Lung (tissue), 11 donors: ENCODE measurements at regions not wholly inside any gene's neighbourhood (a gene's known extent, or its start where the extent isn't known, plus 50 kb on each side); places are given as distances from the start of the nearest gene placed in this dataset.

Source experiments
- ATAC-seq: fragments of 200-7000 bp; cut with Tn5 transposase; one replicate; pipeline ENCODE4 v1.9.1; 2020; ENCODE audit warnings: moderate number of reproducible peaks; ENCODE audit not compliant: insufficient read depth, low FRiP score
- DNase-seq, 3 donors: peaks; one replicate each; pipeline ENCODE4 v3.0.0-alpha.2; 2013 to 2017
- H3K27ac ChIP-seq, 2 donors: one replicate each; pipeline ENCODE4 v1.5.1; 2013; ENCODE audit warnings: mild to moderate bottlenecking in 2 of 2, moderate library complexity in 2 of 2, control low read depth in 1 of 2, inconsistent platforms in 1 of 2, low read depth in 1 of 2, low read length in 1 of 2
- H3K27me3 ChIP-seq, 3 donors: one replicate each; pipeline ENCODE4 v1.5.1; 2013; ENCODE audit warnings: low read length in 2 of 3; ENCODE audit not compliant: control insufficient read depth in 3 of 3, insufficient read depth in 3 of 3
- H3K36me3 ChIP-seq, 4 donors: one replicate each; pipeline ENCODE4 v1.5.1; 2013; ENCODE audit warnings: low read length in 4 of 4, mild to moderate bottlenecking in 1 of 4, moderate library complexity in 1 of 4; ENCODE audit not compliant: control insufficient read depth in 4 of 4, insufficient read depth in 4 of 4
- H3K4me1 ChIP-seq, 5 donors: one replicate each; pipeline ENCODE4 v1.5.1; 2013; ENCODE audit warnings: low read length in 5 of 5, mild to moderate bottlenecking in 2 of 5, moderate library complexity in 1 of 5; ENCODE audit not compliant: control insufficient read depth in 5 of 5, insufficient read depth in 5 of 5
- H3K4me3 ChIP-seq: one replicate; pipeline ENCODE4 v1.5.1; 2013; ENCODE audit warnings: mild to moderate bottlenecking, control low read depth, moderate library complexity
- H3K9ac ChIP-seq, 2 donors: one replicate each; pipeline ENCODE4 v1.5.1; 2013; ENCODE audit warnings: low read length in 2 of 2, control low read depth in 1 of 2; ENCODE audit not compliant: insufficient read depth in 1 of 2
- H3K9me3 ChIP-seq, 4 donors: one replicate each; pipeline ENCODE4 v1.5.1; 2013; ENCODE audit warnings: low read length in 3 of 4, mild to moderate bottlenecking in 1 of 4, moderate library complexity in 1 of 4; ENCODE audit not compliant: control insufficient read depth in 4 of 4, insufficient read depth in 3 of 4
- CTCF ChIP-seq: IDR thresholded peaks from 2 replicates; pipeline ENCODE4 v1.5.1; 2012; ENCODE audit warnings: mild to moderate bottlenecking; ENCODE audit errors: control extremely low read depth, extremely low read depth
- WGBS, 2 donors: extraction: QIAGEN DNeasy Blood & Tissue Kit; methylation state at CpG; one replicate each; pipeline ENCODE4 v1.1.7; 2013; 5-methylcytosine and 5-hydroxymethylcytosine counted together
- donor health status: control.
- donor health status: control.
- donor health status: Bipolar disorder and iron deficiency.
- donor health status: healthy.
- donor health status: DM: yes; HTN: yes; CAD: no.

GRCh38 chr4:176843710-176844109 is 51.0 kb upstream of the VEGFC start:
- Histone ChIP-seq H3K4me1 (peaks cover 0 to 2% (median 0%) of the 10 kb centered on the region in 5 donors), H3K9ac (no peak overlapping the region), H3K27ac (no peak overlapping the region), H3K27me3 (no peaks in the 10 kb centered on the region), H3K9me3 (no peaks in the 10 kb centered on the region), H3K4me3 (no peak overlapping the region), H3K36me3 (no peaks in the 10 kb centered on the region)
- no peak for TF ChIP-seq CTCF
- DNase-seq (peak in 2 of 3 donors; percentile 25 to 38), ATAC-seq (no peak)
- 71 to 86% methylated on average over 3 of the region's 3 CpGs for WGBS, 2 donors

- Histone ChIP-seq H3K27me3 (no peaks in the 10 kb centered on the region), H3K27ac (no peak overlapping the region), H3K4me1 (peaks cover 0 to 2% (median 0%) of the 10 kb centered on the region in 5 donors), H3K4me3 (no peak overlapping the region), H3K9me3 (no peaks in the 10 kb centered on the region), H3K9ac (no peak overlapping the region), H3K36me3 (no peaks in the 10 kb centered on the region)
- ATAC-seq, result no peak
- TF ChIP-seq CTCF, result no peak
- WGBS, 2 donors, result 90 to 95% methylated on average over 4 of the region's 4 CpGs
- DNase-seq, result no peak
Measured at GRCh38 chr4:176844448-176844847, 51.7 kb upstream of the VEGFC start.

- TF ChIP-seq CTCF, result no peak
- Histone ChIP-seq H3K4me1 (peaks cover 0 to 2% (median 0%) of the 10 kb centered on the region in 5 donors), H3K27ac (no peak overlapping the region), H3K36me3 (no peaks in the 10 kb centered on the region), H3K9me3 (no peaks in the 10 kb centered on the region), H3K4me3 (no peak overlapping the region), H3K9ac (no peak overlapping the region), H3K27me3 (no peaks in the 10 kb centered on the region)
- ATAC-seq (no peak), DNase-seq (peak in 2 of 3 donors; percentile 12 to 34)
- WGBS, 2 donors, result 91% methylated on average over 2 of the region's 2 CpGs
Measured at GRCh38 chr4:176845636-176846035, 52.9 kb upstream of the VEGFC start.

GRCh38 chr4:176849076-176849475 is 56.4 kb upstream of the VEGFC start:
- Histone ChIP-seq H3K9me3 (no peaks in the 10 kb centered on the region), H3K9ac (no peak overlapping the region), H3K27me3 (no peaks in the 10 kb centered on the region), H3K36me3 (no peaks in the 10 kb centered on the region), H3K27ac (no peak overlapping the region), H3K4me3 (no peak overlapping the region), H3K4me1 (peaks cover 0 to 2% (median 0%) of the 10 kb centered on the region in 5 donors)
- no peak for TF ChIP-seq CTCF
- no peak for ATAC-seq
- no peak for DNase-seq
